Head of caudate nucleus (tissue), 42 donors: ENCODE measurements at regions not wholly inside any gene's neighbourhood (a gene's known extent, or its start where the extent isn't known, plus 50 kb on each side); places are given as distances from the start of the nearest gene placed in this dataset.

Source experiments
- DNase-seq, 42 donors: peaks; one replicate each; pipeline versions ENCODE4 v3.0.0 to v3.0.0-alpha.2; 2020 to 2021; ENCODE audit warnings: mixed read lengths in 7 of 42
- intact Hi-C: fragments of 100-400 bp; cut with DNase I; formaldehyde crosslinking; loops from one replicate; pipeline ENCODE4 v1.15.0; 2022

DNA sequence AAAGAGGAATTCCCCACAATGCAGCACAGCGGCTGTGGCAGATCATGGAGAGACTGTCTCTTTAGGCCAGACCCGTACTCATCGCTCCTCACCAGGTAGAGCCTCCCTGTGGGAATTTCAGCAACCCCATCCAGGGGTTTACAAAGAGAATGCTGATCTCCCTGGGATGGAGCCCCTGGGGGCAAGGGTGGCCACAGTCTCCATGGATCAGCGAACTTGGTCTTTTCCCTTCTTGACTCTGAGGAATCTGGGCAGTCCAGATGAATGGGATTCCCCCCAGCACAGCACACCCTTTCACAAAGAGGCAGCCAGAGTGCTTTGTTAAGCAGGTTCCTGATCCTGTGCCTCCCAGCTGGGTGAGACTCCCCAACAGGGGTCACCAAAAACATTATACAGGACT lies 108.7 kb upstream of the RGMB start:
- intact Hi-C loops = no loop called here

DNA sequence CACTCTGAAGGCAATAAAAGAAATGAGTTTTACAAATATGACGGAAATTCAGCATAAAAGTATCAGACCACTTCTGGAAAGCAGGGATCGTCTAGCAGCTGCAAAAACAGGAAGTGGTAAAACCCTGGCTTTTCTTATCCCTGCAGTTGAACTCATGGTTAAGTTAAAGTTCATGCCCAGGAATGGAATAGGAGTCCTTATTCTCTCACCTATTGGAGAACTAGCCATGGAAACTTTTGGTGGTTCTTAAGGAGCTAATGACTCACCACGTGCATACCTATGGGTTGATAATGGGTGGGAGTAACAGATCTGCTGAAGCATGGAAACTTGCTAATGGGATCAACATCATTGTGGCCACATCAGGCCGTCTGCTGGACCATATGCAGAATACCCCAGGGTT lies 93.5 kb upstream of the RGMB start:
- DNase-seq = no peak
- intact Hi-C loops = no loop called here

More for the DNA sequence above, 108.7 kb upstream of the RGMB start:
- no peak for DNase-seq

DNA sequence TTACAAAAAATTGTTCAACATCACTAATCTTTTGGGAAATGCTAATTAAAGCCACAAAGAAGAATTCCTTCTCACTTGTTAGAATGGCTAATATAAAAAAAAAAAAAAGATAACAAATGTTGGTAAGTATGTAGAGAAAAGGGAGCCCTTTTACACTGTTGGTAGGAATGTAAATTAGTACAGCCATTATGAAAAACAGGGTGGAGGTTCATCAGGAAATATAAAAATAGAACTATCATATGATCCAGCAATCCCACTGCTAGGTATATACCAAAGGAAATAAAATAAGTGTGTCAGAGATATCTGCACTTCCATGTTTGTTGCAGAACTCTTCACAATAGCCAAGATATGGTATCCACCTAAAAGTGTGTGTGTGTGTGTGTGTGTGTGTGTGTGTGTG lies 83.5 kb upstream of the RGMB start:
- intact Hi-C loops = no loop called here
- no peak for DNase-seq

DNA sequence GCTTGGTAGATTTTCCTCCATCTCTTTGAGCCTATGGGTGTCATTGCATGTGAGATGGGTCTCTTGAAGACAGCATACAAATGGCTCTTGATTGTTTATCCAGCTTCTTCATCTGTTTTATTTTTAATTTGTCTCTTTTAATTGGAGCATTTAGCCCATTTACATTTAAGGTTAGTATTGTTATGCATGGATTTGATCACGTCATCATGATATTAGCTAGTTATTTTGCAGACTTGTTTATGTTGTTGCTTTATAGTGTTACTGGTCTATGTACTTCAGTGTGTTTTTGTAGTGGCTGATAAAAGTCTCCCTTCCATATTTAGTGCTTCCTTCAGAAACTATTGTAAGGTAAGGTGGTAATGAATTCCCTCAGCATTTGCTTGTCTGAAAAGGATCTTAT lies 78.6 kb upstream of the RGMB start:
- intact Hi-C loops = no loop called here
- DNase-seq = no peak

DNA sequence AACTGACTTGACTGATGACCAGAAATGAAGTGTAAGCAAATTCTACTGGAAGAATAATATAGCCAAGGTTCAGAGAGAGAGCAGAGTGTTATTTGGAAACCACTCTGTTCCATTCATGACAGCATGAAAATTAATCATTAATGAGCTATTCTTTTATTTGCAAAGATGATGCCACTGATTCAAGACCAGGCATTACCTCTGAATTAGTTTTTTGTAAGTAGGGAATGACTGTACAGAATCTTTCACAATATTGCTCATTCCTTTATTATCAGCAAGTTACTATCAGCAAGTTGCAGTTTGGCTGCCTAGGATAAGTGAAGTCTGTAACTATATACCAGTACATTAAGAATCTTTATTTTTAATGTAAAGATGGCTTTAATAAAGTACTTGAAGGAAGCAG lies 75.1 kb upstream of the RGMB start:
- no peak for DNase-seq
- intact Hi-C loops = no loop called here

DNA sequence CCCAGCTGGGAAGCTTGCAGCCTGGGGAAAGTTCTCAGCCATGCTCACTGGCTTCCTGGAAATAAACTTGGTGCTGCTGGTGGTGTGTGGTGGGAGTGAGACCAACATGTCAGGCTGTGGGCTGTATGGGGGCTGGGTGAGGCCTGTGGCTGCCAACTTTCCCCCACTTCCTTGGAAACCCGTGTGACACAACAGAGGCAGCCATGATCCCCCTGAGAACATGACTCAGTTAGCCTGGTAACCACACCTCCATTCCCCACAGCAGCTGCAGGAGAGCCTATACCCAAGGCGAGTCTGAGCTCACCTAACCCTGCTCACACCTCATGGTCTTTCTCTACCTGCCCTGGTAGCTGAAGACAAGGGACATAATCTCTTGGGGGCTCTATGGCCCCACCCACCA lies 72.7 kb upstream of the RGMB start:
- DNase-seq = no peak
- intact Hi-C loops = no loop called here

DNA sequence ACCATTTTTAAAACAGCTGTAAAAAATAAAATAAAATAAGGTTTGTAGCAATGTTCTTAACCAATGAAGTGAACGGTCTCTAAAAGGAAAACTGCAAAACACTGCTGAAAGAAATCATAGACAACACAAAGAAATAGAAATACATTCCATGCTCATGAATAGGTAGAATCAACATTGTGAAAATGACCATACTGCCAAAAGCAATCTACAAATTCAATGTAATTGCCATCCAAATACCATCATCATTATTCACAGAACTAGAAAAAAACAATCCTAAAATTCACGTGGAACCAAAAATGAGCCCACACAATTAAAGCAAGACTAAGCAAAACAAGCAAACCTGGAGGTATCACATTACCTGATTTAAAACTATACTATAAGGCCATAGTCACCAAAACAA lies 67.6 kb upstream of the RGMB start:
- DNase-seq = no peak
- intact Hi-C loops = no loop called here

DNA sequence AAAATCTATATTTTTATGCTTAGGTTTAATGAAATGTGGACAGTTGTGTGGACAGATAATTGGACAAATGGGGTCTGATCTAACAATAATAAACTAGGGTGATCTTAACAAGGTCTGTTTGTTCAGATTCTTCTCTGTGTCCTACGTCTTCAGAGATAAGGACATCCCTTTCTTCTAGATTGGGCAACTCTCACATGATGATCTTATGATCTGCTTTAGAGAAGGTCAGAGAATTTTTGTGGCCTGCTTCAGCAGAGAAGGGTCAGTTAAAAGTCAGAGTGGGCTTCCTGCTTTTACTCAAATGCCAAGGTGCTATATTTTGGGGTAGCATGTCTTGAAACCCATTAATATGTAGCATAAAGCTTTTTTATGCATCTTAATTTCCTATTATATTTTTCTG lies 63.8 kb upstream of the RGMB start:
- intact Hi-C loops = no loop called here
- no peak for DNase-seq

DNA sequence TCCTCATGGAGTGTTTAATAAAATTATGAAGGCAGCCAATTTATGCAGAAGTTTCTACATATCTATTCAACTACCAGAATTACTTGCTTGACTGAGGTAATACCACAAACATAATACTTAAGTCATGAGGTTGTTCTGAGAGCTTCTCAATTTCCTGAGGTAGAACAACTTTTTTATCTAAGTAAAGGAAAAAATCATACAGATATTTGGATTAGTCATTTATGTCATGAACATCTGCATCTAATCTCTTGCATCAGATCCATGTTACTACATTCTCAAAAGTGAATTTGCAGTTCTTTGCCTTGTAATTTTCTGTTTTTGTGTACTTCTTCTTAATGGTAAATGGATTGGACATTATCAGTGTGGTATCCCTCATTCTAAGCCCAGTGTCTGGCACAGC lies 60.4 kb upstream of the RGMB start:
- no peak for DNase-seq
- intact Hi-C loops = no loop called here

DNA sequence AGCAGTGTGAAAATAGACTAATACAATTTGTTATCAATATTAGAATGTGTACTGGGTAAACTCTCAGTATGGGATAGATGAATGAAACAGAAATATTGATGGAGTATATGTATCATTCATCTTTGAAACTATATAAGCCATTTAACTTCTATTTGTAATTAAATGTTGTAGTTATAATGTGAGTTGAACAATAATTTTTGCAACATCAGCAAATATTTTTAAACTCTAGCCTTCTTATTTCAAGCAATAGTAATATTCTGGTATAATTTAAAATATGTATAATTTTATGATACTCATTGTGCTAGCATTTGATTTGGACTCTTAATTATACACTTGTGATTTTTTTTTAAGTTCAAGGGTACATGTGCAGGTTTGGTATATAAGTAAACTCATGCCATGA lies 59.6 kb upstream of the RGMB start:
- intact Hi-C loops = no loop called here
- no peak for DNase-seq

DNA sequence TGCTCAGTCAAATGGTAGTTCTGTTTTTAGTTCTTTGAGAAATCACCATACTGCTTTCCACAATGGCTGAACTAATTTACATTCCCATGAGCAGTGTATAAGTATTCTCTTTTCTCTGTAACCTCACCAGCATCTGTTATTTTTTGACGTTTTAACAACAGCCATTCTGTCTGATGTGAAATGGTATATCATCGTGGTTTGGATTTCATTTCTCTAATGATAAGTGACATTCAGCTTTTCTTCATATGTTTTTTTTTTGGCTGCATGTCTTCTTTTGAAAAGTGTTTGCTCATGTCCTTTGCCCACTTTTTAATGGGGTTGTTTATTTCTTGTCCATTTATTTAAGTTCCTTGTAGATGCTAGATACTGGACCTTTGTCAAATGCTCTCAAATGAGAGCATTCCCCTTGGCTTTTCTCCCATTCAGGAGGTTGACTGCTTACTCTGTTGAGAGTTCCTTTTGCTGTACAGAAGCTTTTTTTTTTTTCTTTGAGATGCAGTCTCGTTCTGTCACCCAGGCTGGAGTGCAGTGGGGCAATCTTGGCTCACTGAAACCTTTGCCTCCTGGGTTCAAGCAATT lies 58.7 kb upstream of the RGMB start:
- no peak for DNase-seq
- intact Hi-C loops = no loop called here

DNA sequence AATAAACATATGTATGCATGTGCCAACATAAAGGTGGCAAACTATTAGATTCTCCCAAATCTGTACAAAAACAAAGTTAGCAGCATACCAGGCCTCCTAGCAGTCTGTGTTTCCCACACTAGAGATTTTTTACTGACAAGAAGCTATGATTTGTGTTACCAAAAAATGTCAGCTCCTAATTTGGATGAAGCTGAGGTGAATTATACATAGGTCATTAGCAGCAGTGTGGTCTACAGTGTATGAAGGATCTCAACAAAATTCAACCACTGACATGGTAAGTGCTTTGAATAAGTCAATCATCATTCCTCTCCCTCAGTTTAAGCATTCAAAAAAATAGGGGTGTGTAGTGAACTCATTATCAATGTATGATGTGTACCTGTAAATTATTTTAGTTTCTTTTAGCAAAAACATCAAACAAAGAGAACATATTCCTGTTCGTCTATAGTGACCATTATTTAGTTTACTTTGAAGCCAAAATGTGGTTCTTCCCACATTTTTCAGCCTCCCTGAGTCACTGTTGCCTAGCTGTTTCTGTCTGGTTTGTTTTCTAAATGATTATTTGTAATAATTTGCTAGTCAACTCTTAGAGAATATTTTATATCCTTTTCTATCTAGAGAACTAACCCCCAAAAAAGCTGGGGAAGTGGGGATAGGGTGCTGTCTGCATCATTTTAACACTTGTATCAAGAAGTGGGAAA lies 52.1 kb upstream of the RGMB start:
- DNase-seq = no peak
- intact Hi-C loops = no loop called here

DNA sequence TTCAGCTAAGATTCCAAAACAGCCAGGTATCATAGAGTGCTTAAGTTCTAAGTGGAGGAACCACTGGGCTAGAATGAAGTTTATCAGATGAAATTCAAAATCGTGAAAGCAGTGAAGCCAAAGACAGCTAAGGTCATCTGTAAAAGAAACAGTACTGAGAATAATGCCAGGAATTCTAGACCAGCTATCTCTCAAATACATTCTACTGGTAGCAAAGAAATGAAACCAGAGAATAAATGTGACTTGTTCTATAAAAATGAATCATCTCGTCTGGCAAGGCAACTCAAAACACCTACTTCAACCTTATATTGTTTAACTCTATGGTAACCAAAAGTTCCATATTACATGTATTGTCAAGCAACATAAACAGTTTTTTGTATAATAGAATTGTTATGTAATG lies 51.3 kb upstream of the RGMB start:
- no peak for DNase-seq
- intact Hi-C loops = no loop called here

DNA sequence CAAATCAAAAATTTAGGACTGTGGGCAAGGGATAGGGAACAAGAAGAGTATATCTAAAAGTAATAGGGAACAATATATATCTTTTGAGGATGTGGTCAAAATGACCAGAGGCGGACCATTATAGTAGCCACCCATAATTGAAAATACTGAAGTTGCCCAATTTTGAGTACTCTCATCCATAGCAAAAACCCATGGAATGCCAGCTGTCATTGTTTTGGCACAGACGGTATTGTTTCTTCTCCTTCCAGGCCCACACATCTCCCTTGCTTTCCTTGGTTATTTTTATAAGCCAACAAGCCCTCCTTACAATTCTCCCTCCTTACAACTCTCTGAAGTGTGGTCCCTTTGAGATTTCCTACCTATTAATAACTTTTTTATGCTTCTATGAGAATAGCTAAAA lies 50.4 kb upstream of the RGMB start:
- no peak for DNase-seq
- intact Hi-C loops = no loop called here
